ENCODE measurements at regions not wholly inside any gene's neighbourhood (a gene's known extent, or its start where the extent isn't known, plus 50 kb on each side); places are given as distances from the start of the nearest gene placed in this dataset.

GRCh38 chr15:95605098-95605497 is 725.4 kb upstream of the NR2F2 start:
- TF ChIP-seq POLR2AphosphoS5 (IDR thresholded peaks at IDR 0.05) (no peak), POLR2A (IDR thresholded peaks at IDR 0.05) (no peak)
